Gastrocnemius medialis (tissue), 4 donors: ENCODE measurements at regions not wholly inside any gene's neighbourhood (a gene's known extent, or its start where the extent isn't known, plus 50 kb on each side); places are given as distances from the start of the nearest gene placed in this dataset.

ENCODE experiments used
- CTCF ChIP-seq, 5 experiments: fragments of 450-650 bp in 3 of 5; fragments of 200-600 bp in 2 of 5; sonication (generic) in 2 of 5; IDR thresholded peaks in 4 of 5; conservative IDR thresholded peaks in 1 of 5; 1 replicate in 4 of 5; 2 replicates in 1 of 5; pipeline ENCODE4 v1.5.1; 2016 to 2019; ENCODE audit warnings: antibody characterized with exemption in 5 of 5, mild to moderate bottlenecking in 3 of 5, moderate library complexity in 3 of 5
- POLR2A ChIP-seq, 2 donors: fragments of 450-650 bp; IDR thresholded peaks; one replicate each; pipeline ENCODE4 v1.6.1; 2017; ENCODE audit warnings: antibody characterized with exemption in 2 of 2, mild to moderate bottlenecking in 2 of 2, moderate library complexity in 2 of 2

- no peak for TF ChIP-seq CTCF (IDR thresholded peaks at IDR 0.05 in 4 of 5, conservative IDR thresholded peaks at IDR 0.05 in 1 of 5)
- TF ChIP-seq POLR2A (IDR thresholded peaks at IDR 0.05), result no peak
Measured at GRCh38 chr3:55364421-55364820, 122.7 kb downstream of the WNT5A start.
